GM12872 (cell line): ENCODE measurements at regions not wholly inside any gene's neighbourhood (a gene's known extent, or its start where the extent isn't known, plus 50 kb on each side); places are given as distances from the start of the nearest gene placed in this dataset.

Experiments
- TF ChIP-seq, protein P1 (sequence below): IDR thresholded peaks from 3 replicates; pipeline ENCODE4 v1.5.1; 2011; ENCODE audit warnings: low read depth, mild to moderate bottlenecking, low read length, moderate library complexity; ENCODE audit not compliant: insufficient read depth

DNA sequence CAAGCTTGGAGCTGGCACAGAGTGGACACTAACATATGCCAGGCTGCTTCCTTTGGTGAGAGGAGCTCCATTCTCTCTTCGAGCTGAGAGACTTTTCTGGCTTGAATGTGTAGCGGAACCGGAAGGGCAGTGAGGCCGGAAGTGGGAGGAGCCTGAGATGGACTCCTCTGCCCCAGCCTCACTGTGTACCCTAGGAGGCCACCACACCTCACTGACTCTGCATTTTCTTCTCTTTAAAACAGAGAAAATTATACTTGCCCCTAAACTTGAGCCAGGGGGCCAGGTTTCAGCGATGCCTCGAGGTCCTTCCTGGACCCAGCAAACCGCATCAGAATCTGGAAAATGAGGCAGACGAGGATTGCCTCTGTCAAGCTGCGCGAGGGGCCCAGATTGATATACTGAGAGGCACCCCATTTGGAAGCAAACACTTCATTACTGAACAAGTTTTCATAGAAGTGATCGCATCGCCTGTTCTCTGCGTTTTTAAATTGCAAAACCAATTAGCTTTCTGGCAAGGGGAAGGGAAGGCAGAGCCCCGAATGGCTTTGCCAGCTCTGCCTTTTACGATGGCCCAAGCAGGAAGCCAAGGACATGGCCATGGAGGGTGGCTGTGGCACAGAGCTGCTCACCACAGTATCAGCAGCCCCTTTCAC lies 708.1 kb downstream of the PTPRU start:
- TF ChIP-seq, protein P1, sequence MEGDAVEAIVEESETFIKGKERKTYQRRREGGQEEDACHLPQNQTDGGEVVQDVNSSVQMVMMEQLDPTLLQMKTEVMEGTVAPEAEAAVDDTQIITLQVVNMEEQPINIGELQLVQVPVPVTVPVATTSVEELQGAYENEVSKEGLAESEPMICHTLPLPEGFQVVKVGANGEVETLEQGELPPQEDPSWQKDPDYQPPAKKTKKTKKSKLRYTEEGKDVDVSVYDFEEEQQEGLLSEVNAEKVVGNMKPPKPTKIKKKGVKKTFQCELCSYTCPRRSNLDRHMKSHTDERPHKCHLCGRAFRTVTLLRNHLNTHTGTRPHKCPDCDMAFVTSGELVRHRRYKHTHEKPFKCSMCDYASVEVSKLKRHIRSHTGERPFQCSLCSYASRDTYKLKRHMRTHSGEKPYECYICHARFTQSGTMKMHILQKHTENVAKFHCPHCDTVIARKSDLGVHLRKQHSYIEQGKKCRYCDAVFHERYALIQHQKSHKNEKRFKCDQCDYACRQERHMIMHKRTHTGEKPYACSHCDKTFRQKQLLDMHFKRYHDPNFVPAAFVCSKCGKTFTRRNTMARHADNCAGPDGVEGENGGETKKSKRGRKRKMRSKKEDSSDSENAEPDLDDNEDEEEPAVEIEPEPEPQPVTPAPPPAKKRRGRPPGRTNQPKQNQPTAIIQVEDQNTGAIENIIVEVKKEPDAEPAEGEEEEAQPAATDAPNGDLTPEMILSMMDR, result no peak

DNA sequence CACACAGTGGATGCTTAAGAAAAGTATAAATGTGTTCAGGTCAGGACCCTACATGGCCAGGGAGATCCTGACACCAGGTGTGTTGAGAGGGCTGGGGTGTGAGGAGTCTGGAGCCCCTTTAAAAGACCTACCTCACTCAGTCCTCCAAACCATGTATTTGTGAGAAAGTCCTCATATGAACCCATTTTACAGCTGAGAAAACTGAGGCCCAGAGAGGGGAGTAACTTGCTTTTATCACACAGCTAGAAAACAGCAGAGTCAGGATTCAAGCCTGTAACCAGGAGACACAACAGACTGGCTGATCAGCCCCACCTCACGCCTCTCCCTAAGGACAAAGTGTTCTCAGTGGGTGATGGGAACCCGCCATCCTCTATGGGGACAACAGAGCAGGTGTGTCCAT lies 706.7 kb downstream of the PTPRU start:
- TF ChIP-seq, protein P1, result no peak

DNA sequence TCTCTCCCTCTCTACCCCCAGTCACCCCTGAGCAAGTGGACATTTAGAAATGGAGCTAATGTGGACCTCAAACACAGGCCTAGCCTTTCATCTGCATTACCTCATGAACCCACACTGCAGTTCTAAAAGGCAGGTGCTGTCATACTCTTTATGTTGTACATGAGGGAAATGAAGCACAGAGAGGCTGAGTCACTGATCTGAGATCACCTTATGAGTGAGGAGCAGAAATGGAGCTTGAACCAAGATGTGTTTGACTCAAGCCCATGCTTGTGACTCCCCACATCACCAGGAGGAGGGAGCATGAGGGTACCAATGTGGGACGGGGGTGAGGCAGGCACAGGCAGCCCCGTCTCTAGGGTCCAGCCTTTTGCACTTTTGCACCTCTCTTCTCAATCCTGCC lies 702.8 kb downstream of the PTPRU start:
- TF ChIP-seq, protein P1, result no peak

DNA sequence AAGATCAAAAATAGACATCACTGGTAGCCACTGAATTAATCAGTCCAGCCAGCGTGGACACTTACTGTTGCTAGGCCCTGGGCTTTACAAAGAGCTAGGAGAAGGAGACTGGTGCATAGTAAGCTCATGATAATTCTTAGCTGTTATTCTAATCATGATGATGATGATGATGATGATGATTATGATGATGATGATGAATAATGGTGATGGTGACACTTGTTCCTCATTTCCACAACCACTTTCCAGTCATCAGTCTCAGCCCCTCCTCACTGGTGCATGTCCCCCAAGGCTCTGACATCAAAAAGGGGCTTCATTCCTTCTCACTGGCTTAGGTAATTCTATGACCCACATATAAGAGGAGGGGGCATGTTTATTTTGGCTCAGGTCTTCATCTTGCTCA lies 701.0 kb downstream of the PTPRU start:
- TF ChIP-seq, protein P1, result no peak

DNA sequence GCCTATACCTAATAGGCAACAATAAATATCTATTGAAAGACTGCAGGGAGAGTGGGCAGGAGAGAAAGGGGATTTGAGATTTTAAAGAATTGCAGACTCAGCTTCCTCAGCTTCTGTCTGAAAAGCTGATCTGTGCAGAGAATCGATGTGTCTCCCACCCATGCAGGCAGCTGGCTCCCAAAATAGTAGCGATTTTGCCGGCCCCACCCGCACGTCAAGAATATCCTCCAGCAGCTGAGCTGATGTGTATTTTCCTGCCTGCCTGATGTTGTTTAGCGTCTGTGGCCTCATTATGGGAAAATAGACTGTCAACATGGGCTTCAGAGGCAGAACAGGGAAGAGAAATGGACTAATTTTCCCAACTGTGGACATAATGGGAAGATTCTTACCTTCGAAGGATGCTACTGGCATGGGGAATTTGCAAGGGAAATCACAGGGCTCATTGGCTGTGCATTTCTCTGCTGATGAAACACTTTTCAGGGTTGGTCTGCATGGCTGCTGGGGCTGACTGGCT lies 699.8 kb downstream of the PTPRU start:
- TF ChIP-seq, protein P1, result no peak

DNA sequence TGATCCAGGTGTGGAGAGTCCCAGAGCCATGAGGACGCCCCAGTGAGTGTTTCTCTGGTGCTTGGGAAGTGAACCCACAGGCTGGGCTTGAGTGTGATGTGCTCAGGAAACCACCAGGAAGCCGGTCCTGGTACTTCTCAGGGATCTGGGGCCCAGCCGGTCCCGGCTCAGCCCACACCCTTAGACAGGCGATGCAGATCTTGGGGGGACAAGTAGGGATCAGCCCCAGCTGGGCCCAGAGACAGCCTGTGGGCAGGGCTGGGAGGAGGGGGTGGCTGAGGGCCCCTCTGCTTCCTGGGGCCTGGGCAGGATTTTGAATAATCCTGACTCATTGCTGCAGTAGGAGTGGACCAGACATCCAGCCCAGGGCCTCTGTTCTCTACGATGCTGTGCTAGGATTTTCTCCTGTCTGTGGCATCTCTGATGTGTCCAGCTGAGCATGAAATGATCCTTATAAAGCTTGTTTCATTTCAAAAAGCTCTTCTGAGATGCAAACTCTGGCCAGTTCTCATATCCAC lies 698.0 kb downstream of the PTPRU start:
- TF ChIP-seq, protein P1, result no peak

DNA sequence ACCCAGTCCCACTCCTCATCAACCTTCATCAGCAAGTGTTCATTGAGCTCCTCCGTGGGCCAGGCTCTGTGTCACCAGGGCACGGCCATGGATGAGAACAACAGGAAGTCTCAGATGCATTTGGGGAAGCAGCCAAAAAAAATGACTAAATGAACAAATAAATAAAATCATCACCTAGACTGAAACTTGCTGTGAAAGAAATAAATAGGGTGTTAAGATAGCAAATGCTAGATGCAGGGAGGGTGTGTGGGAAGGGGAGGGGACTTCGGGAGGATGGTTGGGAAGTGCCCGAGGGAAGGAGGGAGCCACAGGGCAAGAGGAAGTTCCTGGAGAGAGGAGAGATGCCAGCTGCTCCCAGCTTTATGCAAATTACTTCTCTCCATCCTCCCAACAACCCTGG lies 696.7 kb downstream of the PTPRU start:
- TF ChIP-seq, protein P1, result no peak
